GM12891 (cell line): ENCODE measurements at regions not wholly inside any gene's neighbourhood (a gene's known extent, or its start where the extent isn't known, plus 50 kb on each side); places are given as distances from the start of the nearest gene placed in this dataset.

ENCODE experiments used
- POLR2A ChIP-seq: IDR thresholded peaks from 2 replicates; pipeline ENCODE4 v1.6.1; 2011; ENCODE audit warnings: low read depth, low read length, control low read depth
- POLR2AphosphoS5 ChIP-seq: IDR thresholded peaks from 2 replicates; pipeline ENCODE4 v1.6.1; 2011; ENCODE audit warnings: low read depth, low read length, control low read depth

- TF ChIP-seq POLR2AphosphoS5, result no peak
- TF ChIP-seq POLR2A, result no peak
Measured at GRCh38 chr5:148937830-148938521, 111.6 kb downstream of the ADRB2 start.
